Neural crest cell (in vitro differentiated cells): ENCODE measurements at regions not wholly inside any gene's neighbourhood (a gene's known extent, or its start where the extent isn't known, plus 50 kb on each side); places are given as distances from the start of the nearest gene placed in this dataset.

Experiments used
- DNase-seq: peaks from one replicate; pipeline ENCODE4 v3.0.0; 2021; ENCODE audit warnings: low read depth, mixed read lengths, low spot score
- H3K27ac Mint-ChIP-seq: one replicate; pipeline ENCODE4 v1.8.0; 2021; ENCODE audit warnings: mild to moderate bottlenecking, mixed read lengths; ENCODE audit not compliant: unreplicated experiment
- H3K27me3 Mint-ChIP-seq: 2 replicates; pipeline ENCODE4 v1.8.0; 2021; ENCODE audit warnings: low read depth, mild to moderate bottlenecking, mixed read lengths
- H3K36me3 Mint-ChIP-seq: 2 replicates; pipeline ENCODE4 v1.8.0; 2021; ENCODE audit warnings: low read depth, mild to moderate bottlenecking, mixed read lengths
- H3K4me1 Mint-ChIP-seq: 2 replicates; pipeline ENCODE4 v1.8.0; 2021; ENCODE audit warnings: mixed read lengths
- H3K4me3 Mint-ChIP-seq: one replicate; pipeline ENCODE4 v1.8.0; 2021; ENCODE audit warnings: mild to moderate bottlenecking, mixed read lengths
- H3K9me3 Mint-ChIP-seq: 2 replicates; pipeline ENCODE4 v1.8.0; 2021; ENCODE audit warnings: mixed read lengths
- TF ChIP-seq, protein P1 (sequence below): fragments of 200-600 bp; sonication (generic); conservative IDR thresholded peaks from 2 replicates; pipeline ENCODE4 v1.5.0; 2021; ENCODE audit warnings: antibody characterized with exemption, mild to moderate bottlenecking

DNA sequence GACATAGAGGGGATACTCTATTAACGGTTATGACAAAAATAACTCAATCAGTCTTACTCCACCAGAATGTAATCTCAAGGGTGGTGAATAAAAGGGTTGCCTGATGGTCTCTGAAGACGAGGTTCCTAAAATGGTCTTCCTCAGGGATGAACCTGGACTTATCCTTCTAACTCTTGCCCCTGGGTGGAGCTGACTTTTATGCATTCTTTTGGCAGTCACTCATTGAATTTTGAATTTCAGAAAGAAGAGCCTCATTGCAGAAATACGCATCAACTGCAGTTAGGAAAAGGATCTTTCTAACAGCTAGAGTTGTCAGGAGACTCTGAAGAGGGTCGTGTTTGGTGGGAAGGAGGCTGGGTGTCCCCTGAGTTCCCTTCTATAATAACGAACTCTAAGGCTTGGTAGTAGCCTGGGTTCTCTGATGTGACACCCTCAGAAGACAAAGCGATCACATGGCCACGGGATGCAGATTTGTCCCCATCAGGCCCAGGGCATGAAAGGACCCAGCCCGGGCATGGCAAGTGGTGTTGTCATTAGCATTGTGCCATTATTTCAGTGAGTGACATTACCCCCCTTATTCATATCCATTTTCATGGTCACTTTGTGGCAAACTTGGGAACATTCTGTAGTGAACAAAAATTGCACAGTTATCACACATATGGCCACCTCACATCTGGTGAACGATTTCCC is 58.6 kb upstream of the JCAD start:
- Mint-ChIP-seq H3K36me3 (no peaks in the 10 kb centered on the region), H3K27ac (no peak overlapping the region), H3K4me3 (no peak overlapping the region), H3K9me3 (no peaks in the 10 kb centered on the region), H3K27me3 (no peaks in the 10 kb centered on the region), H3K4me1 (peaks cover 15% of the 10 kb centered on the region)
- TF ChIP-seq, protein P1, sequence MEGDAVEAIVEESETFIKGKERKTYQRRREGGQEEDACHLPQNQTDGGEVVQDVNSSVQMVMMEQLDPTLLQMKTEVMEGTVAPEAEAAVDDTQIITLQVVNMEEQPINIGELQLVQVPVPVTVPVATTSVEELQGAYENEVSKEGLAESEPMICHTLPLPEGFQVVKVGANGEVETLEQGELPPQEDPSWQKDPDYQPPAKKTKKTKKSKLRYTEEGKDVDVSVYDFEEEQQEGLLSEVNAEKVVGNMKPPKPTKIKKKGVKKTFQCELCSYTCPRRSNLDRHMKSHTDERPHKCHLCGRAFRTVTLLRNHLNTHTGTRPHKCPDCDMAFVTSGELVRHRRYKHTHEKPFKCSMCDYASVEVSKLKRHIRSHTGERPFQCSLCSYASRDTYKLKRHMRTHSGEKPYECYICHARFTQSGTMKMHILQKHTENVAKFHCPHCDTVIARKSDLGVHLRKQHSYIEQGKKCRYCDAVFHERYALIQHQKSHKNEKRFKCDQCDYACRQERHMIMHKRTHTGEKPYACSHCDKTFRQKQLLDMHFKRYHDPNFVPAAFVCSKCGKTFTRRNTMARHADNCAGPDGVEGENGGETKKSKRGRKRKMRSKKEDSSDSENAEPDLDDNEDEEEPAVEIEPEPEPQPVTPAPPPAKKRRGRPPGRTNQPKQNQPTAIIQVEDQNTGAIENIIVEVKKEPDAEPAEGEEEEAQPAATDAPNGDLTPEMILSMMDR = no peak
- no peak for DNase-seq

DNA sequence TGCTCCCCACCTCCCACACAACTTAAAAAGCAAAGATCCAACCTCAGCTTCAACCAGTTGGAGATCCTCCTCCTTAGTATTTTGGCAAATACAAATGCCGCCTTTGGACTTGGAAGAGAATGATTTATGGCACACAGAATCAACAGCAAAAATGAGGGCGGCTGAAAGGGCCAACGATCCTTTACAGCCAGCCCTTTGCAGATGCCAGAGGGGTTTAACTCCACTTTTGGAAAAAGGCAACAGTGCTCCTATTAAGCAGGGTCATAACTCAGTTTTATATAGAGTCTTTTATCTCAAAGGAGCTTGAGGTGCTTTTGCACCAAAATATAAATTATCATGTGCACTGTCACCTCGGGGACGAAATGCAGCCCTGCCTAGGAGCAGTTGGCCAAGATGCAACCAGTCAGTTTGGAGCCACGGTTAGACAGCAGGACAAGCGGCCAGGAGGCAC is 56.7 kb upstream of the JCAD start:
- Mint-ChIP-seq H3K4me1 (peaks cover 15% of the 10 kb centered on the region), H3K27ac (peak overlapping the region; percentile 63), H3K9me3 (no peaks in the 10 kb centered on the region), H3K36me3 (no peaks in the 10 kb centered on the region), H3K4me3 (no peak overlapping the region), H3K27me3 (no peaks in the 10 kb centered on the region)
- TF ChIP-seq, protein P1 = no peak
- DNase-seq = no peak

DNA sequence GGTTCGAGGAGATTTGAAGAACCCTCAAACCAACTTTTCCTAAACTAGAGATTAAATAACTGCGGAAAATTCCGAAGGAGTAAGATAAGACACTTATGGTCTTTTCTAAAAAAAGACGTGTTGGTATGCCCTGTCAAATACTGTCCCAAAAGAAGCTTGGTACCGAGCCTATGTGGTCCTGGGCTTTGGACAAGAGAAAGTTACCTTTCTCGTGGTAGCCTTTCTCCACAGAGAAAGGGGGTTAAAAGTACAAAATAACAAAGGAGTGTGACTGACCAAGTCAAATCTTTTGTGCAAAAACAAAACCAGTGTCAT is 56.2 kb upstream of the JCAD start:
- no peak for DNase-seq
- TF ChIP-seq, protein P1 = no peak
- peaks cover 2% of the 10 kb centered on the region for H3K9me3 Mint-ChIP-seq
- H3K4me1 Mint-ChIP-seq = peaks cover 15% of the 10 kb centered on the region
- H3K36me3 Mint-ChIP-seq = no peaks in the 10 kb centered on the region
- peak overlapping the region; percentile 63 for H3K27ac Mint-ChIP-seq
- H3K27me3 Mint-ChIP-seq = no peaks in the 10 kb centered on the region
- H3K4me3 Mint-ChIP-seq = peak overlapping the region; percentile 77

DNA sequence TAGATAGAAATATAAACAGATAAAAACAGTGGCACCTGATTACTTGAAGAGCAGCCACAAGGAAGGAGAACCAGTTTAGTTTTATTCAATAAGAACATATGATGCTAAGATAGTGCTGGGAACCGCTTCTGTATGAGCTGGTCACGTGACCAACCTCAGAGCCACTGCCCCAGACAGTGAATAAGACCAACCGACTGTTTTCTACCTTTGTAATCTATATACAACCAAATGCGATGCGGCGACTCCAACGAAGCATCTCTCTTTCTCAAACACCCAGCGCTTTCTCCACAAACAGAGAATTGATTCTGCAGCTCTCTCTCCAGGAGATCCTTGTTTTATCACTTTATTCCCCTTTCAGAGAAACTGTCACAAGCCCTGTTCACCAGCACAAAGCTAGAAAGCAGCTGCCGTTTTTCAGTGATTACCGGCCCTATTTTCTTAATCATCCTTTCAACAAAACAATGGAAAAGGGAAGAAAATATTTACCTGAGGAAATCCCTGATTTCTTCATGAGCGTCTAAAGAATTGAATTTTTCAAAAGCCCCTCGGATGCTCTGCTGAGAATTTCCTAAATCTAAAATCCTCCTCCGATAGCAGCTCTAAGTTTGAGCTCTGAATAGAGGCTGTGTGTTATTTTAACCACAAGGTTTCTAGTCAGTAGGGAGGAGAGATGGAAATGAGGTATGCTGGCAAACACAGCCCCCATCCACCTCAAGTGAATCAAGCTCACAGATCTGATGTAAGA is 55.7 kb upstream of the JCAD start:
- Mint-ChIP-seq H3K36me3 (no peaks in the 10 kb centered on the region), H3K27ac (peak overlapping the region; percentile 28), H3K4me3 (peak overlapping the region; percentile 77)

DNA sequence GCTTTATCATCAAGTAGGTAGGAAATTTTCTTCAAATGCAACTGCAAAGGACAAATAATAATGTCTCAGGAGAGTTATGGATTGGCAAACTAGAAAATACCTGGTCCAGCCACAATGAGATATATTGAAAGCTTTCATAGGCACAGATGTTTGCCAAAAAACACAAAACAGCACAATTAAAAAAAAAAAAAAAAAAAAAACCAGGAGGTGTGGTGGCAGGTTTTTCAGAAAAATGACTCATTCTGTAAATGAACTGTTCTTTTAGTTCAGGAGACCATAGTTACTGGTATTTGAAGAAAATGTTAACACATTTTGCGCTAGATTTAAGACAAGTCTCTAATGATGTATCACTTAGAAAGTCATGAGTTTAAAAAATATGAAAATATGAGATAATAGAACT is 55.0 kb upstream of the JCAD start:
- no peak overlapping the region for H3K4me3 Mint-ChIP-seq
- H3K9me3 Mint-ChIP-seq = peaks cover 10% of the 10 kb centered on the region
- H3K27ac Mint-ChIP-seq = no peak overlapping the region
- peaks cover 15% of the 10 kb centered on the region for H3K4me1 Mint-ChIP-seq
- TF ChIP-seq, protein P1 = no peak
- no peaks in the 10 kb centered on the region for H3K36me3 Mint-ChIP-seq
- H3K27me3 Mint-ChIP-seq = no peaks in the 10 kb centered on the region
- DNase-seq = no peak

More for the DNA sequence above, 55.7 kb upstream of the JCAD start:
- Mint-ChIP-seq H3K4me1 (peaks cover 15% of the 10 kb centered on the region), H3K9me3 (peaks cover 6% of the 10 kb centered on the region), H3K27me3 (no peaks in the 10 kb centered on the region)
- TF ChIP-seq, protein P1 = no peak
- no peak for DNase-seq
